NCI-H526 treated with DMSO at 0.1 percent for 48 hours (cell line): ENCODE measurements at regions not wholly inside any gene's neighbourhood (a gene's known extent, or its start where the extent isn't known, plus 50 kb on each side); places are given as distances from the start of the nearest gene placed in this dataset.
"Not testable (repeated sequence)": the region's sequence is repeated elsewhere in the genome, so short reads cannot be mapped to it uniquely, and the experiment has no call there.

Experiments
- DNase-seq: peaks from one replicate; lab custom pipeline; 2025; lab: John Stamatoyannopoulos, UW

DNA sequence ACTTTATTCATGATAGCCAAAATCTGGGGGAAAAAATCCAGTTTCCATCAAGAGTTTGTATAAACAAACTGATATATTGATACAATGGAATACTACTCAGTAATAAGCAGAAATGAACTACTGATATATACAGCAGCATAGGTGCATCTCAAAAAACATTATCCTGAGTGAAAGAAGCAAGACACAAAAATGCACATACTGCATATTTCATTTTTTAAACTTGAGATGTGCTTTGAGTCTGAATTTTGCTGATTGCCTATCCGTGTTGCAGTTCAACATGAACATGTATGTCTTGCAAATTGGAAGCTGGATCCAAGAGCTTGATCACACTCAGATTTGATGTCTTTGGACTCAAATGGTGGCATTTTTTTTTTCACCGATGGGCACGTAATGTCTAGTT, 132.4 kb downstream of the TSEN15 start:
- no peak for DNase-seq

DNA sequence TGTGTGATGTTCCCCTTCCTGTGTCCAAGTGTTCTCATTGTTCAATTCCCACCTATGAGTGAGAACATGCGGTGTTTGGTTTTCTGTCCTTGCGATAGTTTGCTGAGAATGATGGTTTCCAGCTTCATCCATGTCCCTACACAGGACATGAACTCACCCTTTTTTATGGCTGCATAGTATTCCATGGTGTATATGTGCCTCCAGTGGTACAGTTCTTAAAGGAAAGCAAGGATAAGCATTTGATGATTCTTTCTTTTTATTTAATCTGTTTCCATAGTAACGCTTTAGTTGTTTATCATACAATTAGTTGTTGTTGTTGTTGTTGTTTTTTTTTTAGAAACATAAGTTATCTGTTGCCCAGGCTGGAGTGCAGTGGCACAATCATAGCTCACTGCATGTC, 133.1 kb downstream of the TSEN15 start:
- DNase-seq: not testable (repeated sequence)

DNA sequence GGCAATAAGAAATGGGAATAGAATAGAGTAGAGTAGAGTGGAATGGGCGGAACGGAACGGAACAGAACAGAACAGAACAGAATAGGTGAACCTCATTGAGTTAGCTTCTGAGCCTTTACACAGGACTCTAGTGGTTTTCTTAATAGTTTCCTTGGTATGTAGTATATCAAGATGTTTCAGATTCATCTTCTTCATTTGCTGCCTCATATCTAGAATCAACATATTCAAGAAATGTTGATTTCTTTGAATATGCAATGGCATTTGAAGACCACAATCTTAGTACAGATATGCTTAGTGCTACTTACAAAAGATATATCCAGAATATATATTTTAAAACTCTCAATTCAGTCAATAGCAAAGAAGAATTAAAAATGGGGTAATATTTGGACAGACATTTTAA, 133.8 kb downstream of the TSEN15 start:
- DNase-seq: no peak

DNA sequence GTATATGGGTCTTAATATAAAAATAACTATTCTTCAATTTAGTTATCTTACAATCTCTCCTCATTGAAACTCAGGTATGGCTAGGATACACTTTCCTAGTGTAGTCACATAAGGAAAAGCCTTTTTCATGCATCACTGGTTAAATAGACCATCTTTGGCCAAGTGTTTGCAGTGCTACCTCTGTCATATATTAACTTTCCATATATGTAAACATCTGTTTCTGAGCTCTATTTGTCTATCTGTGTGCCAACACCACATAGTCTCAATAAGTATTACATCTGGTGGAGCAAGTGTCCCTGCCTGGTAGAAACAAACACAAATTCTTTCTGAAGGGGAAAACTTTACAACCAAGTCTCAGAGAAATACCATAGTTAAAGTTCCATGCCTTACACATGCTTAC, 134.6 kb downstream of the TSEN15 start:
- DNase-seq: peak; percentile 98

DNA sequence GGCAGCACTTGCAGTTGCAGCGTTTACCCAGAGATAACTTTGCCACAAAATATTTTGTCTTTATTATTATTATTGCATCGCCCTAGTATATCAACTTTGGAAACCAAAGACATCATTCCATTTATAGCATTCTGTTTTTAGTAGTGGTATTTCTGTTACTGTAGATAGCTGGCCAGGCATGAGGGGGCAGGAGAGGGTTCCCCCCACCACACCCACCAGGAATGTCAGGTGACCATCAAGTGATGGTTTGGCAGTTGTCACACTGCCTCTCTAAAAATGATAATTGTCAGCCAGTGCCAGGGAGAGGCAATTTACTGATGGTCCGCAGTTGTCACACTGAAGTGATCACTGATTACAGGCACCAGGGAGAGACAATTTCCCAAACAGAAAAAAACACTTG, 135.6 kb downstream of the TSEN15 start:
- no peak for DNase-seq

DNA sequence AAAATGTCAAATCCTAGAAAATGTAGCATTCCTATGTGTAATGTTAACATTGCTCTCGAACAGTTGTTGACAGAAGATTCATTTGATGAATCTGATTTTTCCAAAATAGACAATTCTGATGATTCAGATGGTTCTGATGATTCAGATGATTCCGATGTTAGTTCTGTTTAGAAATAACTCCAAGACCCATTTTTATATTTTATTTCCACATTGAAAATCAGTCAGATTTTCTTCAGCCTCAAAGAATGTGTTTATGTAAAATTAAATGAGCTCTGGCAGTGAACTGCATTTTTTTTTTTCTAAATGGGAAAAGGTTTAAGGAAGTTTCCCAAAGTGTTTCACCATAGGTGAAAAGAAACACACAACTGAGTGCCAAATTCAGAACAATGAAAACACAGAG, 136.5 kb downstream of the TSEN15 start:
- DNase-seq: no peak

DNA sequence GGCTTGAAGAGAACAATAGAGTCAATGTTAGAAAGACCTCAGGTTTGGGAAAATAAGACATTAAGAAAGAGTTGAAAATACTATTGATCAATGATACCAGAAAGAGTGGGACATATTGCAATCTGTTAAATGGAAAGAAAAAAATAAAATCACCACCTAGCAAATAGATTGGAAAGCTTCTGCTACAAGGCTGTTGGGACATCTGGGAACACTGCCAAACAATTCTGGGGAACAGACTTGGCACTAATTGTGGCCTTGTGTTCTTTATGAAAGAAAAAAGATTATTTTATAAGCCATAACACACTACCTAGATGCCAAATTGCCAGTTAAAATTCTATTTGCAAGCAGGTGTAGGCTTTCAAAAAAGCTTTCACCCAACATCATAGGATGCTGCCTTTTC, 137.8 kb downstream of the TSEN15 start:
- peak; percentile 98 for DNase-seq

DNA sequence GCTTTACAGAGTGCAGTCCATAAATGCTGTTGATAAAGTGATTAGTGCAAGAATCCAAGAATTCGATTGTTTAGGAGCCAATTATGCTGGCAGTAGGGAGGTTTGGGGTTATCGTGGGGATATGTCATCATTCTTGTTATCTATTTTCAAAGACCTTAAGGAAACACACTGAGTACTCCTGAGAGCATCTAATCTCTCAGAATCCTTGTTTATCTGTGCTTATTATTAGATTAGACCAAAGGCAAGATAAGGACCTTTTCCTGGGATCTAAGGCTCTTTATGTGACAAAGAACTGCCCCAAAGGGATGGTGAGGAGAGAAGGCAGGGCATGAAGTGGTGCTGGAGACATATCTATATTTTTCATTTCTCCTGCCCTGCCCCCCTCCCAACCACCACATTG, 139.1 kb downstream of the TSEN15 start:
- DNase-seq: no peak

DNA sequence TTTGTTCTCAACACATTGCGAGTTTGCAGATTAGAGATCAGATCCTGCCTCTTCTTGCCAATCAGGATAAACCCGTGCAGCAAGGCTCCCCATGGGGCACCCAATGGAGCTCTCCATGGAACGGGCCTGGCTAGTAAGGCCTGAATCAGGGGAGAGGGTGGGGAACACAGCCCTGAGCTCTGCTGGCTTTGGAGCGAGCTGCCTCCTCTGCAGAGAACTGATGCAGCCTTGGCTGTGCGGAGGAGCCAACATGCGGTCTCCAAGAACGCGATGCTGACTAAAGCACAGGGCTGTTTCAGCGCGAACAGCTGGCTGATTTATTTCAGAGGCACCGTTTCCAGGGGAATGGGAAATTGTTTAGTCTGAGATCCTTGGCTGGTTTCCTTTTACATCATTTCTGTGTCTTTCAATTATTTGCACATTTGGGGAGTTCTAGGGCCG, 139.7 kb downstream of the TSEN15 start:
- no peak for DNase-seq

DNA sequence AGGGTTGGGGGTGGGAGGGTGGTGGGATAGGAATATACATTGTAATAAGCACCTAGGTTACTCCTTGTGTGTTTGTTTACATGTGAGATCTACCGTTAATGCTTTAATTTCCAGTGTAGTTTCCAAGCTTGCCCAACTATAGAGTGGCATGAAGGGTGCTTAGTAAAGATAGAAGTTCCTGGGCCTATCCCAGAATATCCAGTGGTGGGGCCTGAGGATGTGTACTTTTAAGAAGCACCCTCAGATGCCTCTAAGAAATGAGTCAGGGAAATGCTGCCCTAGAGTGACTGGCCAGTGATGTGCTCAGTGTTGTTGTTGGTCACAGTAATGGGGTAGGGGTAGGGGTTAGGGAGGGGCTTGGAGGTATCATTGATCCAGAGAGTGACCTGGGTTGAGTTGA, 141.3 kb downstream of the TSEN15 start:
- DNase-seq: no peak

DNA sequence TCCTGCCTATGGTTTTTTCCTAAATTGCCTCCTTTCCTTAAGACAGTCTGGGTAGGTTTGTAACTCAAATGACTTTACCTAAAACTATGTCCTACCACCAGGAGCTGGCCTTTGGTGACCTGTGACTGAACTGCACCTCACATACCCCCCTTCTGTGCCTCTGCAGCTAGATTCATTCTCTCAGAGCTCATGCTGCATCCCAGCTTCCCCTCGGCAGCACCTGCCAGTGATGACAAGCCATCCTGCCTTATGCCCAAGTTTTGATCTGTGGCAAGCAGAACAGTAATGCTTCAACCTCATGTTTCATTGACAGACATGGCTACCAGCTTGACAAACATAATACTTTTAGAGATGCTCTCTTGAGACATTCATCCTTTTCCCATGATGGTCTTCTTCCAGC, 141.9 kb downstream of the TSEN15 start:
- DNase-seq: no peak

DNA sequence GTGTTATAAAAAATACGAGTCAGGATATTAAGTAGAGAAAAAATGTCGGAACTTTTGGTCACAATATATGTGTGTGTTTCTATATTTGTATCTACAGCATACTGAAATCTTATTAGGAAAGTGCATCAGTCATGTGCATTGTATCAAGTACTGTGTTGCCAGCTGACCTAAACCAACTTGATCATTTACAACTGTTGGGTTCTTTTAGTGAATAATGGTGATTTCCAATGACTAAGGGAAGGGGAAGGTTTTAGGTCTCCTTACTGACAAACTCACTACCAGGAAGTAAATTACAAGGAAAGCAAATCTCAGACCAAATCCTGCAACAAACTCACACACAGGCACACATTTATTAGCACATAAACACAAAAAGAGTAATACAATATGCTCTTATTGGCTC, 142.7 kb downstream of the TSEN15 start:
- no peak for DNase-seq

DNA sequence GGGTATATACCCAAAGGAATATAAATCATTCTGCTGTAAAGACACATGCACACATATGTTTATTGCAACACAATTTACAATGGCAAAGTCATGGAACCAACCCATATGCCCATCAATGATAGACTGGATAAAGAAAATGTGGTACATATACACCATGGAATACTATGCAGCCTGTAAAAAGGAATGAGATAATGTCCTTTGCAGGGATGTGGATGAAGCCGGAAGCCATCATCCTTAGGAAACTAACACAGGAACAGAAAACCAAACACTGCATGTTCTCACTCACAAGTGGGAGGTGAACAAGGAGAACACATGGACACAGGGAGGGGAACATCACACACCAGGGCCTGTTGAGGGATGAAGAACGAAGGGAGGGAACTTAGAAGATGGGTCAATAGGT, 144.2 kb downstream of the TSEN15 start:
- not testable (repeated sequence) for DNase-seq

DNA sequence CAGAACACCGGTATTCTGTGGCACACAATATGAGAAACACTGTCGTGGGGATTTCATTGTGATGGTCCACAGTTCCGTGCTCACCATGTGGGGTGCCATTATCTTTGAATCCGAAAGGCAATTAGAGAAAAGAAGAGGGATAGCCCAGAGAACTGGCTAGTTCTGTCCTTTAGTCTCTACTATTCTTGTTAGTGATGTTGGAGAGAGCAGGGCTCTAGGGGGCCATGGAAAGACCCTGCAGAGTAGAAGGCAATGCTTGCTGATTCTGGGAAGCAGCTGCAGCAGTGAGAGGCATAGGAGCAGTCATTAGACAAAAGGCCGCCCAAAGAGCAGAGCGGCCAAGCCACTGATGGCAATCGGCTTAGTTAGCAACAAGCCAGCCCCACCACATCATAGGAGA, 146.3 kb downstream of the TSEN15 start:
- DNase-seq: no peak

DNA sequence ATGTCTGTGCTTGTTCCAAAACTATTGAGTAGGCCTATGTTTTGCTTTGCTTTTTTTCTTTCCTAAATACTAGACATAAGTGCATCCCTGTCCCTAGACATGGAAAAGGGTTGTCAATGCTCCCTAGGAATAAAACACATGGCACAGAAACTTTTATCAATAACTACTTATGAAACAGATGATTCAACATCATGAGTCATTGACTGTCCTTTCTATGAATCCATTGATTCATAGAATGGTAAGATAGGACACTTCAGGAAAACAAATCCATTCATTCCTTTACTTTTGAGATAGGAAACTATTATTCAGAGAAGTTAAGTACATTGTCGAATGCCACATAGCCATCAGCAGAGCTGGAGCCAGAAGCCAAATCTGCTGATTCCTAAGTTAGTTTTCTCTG, 147.5 kb downstream of the TSEN15 start:
- DNase-seq: no peak

DNA sequence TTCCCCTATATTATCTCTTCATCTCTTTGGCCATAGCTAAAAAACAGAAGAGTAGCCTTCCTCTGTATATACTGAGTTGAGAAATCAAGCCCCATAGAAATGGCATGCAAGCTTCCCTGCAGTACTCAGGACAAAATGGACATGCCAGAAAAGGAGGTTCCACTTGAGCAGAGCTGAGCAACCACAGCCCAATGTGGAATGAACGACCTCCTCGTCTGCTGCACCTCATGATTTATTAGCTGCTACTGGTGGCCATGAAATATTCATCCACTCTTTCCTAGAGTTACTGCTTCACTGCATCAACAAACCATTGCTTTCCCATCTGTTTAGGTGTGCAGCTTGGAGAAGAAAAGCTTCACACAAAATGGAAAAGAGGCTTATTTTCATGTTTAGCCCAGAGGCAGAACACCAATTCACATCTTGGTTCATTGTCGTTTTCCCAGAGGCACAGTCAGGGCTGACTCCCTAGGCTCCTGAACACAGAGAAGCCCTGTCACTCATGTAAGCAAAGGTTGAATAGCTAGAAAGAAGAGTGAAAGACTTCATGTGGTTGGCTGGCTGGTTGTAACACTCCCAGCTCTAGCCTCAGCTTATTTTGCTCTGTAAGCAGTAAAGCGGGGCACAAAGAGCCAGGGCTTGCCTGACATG, 148.0 kb downstream of the TSEN15 start:
- DNase-seq: no peak

DNA sequence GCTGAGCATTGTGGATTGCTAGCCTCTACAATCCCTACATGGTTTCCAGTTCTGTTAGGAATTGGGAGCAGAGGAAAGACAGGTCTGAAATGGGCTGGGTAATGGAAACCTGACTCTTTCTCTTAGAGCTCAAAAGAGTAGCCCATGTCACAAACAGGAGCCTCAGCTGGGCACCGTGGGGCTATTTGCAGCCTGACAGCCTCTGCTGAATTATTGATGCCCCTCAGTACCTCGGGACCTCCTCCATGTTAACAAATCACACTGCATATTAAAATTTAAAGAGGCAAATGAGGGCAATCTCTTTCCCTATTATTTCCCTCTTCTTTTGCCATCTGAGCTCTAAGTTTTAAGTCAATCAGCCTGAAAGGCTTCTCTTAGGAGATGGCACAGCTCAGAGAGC, 157.1 kb downstream of the TSEN15 start:
- DNase-seq: no peak

DNA sequence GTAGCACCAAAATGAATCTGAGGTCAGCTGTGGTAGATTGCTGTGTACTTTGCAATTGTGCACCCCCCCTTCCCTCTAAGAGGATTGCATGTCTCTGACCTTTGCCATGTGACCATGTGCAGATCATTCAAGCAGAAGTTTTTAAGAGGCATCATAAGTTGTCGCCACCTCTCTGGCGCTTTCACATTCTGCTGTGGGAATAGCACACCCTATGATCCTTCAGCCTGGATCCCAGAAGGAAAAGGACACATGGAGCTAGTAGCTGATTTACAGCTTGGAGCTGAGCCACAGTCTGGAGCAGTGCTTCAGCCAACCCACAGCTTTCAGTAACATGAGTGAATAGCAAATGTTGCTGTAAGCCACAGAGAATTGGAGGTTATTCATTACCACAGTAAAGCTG, 158.5 kb downstream of the TSEN15 start:
- DNase-seq: no peak

DNA sequence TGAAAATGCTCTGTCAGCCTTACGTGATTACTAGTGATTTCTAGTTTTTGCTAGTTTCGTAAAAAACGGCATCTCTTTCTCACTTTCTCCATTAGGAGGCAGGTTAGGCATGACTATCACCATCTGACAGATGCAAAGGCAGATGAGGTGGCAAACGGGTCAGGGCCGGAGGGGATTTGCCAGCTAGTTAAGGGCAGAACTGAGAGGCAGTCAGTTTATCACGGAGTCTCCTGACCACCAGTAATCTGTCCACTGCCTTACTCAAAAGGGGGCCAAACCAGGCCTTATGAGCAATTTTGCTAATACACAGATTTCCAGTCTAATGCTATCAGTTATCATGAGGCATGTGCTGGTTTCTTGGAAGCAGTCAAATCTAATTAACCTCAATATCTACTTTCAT, 159.3 kb downstream of the TSEN15 start:
- no peak for DNase-seq

DNA sequence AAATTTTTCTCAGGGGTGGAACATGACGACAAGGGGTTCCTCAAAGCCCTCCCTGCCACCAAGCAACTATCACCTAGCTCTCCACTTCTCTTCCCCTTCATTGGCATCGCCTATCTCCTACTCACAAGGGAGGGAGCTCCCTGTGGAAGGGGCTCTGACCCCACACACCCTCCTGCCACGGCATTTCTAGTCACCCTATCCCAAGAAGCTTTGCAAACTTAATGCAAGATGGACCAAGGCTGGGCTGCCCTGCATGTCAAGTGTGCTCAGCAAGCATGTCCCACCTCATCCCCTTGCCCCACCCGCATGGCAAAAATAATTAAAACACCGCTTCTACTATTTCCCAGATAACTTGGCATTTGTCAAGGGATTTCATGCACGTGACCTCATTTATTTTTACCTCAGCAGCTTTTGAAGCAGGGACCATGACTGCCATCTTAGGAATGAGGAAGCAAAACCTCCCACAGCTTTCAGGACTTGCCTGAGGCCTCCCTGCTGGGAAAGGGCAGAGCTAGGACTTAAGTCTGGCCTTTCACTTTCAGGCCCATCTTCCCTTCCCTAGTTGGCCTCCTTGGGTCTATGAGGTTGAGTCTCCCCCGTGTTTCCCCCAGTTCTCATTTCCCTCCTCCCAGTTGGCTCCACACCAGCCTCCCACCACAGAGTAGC, 161.3 kb downstream of the TSEN15 start:
- DNase-seq: no peak

DNA sequence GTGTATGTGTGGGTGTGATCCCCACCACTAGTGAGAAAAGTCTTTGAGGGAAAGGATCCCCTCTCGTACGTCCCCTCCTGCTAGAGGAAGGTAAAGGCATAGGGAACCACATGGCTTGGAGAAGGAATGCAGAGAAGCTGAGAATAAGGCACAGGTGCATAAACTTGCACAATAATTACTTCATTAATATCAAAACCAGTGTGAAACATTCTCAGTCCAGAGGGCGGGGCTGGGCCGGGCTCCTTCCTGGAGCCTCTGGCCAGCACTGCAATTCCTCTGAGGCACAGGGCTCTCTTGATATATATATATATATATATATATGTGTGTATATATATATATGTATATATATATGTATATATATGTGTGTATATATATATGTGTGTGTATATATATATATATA, 162.6 kb downstream of the TSEN15 start:
- no peak for DNase-seq

DNA sequence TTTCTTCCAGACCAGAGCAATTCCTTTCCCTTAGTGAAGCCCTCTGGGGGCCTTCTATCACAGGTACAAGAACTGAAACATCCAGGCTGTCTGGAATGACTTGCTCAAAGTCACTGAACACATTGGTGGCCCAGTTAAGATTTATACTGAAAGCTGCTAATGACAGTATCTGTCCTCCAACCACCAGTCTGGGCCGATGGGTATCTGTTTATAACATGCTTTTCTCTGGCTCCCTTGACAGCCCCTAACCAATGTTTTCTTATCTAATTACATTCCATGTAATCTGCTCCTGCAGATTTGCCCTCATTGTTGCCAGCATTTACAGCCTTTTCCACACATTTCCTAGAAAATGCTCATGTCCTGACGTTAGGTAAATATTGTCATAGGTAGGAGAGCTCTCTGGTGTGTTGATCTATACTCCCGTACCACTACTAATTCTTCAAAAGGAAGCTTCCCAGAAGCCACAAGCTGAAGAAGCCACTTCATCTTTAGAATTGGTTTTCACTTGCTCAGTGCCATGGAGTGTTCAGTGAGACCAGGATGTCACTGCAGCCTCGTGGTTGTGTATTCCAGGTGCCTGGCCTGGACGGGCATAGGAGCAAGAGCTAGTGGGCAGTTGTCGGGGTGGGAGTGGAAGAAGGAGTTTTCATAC, 163.9 kb downstream of the TSEN15 start:
- DNase-seq: no peak

DNA sequence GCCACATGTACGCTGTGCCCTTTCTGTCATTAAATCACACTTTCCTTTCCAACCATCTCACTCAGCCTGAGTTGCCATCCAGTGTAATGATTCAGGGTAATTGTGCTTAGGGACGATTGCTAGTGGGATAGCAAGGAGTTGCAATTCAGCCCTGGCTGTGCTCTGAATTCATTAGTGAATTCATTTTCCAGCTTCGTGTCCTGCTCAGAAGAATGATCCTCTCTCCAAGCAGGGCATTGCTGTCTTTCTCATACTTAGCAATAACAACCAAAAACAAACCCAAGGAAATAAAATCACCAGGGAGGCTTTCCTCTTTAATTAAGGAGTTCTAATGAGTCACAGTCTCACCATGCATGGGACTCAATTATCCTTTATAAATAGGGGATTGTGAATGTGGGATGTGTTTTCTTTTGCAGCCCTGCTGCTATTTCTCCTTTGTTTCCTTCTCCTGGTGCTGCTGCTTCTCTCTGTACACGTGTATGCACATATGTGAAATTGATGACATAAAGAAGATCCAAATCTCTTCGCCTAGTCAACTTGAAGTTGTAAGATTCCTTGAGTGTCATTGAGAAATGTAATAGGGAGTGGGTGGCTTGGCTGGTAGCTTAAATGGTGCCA, 167.0 kb downstream of the TSEN15 start:
- no peak for DNase-seq
